GM23338 (cell line): ENCODE measurements at regions not wholly inside any gene's neighbourhood (a gene's known extent, or its start where the extent isn't known, plus 50 kb on each side); places are given as distances from the start of the nearest gene placed in this dataset.

ENCODE experiments used
- CTCF ChIP-seq, 2 experiments: fragments of 200-600 bp in 1 of 2; sonication (generic) in 1 of 2; conservative IDR thresholded peaks; 2 replicates each; pipeline versions ENCODE4 v1.5.1 to v1.6.1; 2016 to 2017; ENCODE audit warnings: antibody characterized with exemption in 2 of 2, low read depth in 2 of 2, mild to moderate bottlenecking in 2 of 2, moderate library complexity in 1 of 2
- EZH2 ChIP-seq: fragments of 200-600 bp; sonication (generic); IDR thresholded peaks from one replicate; pipeline ENCODE4 v1.8.0; 2017; ENCODE audit warnings: antibody characterized with exemption, mild to moderate bottlenecking, low read depth; ENCODE audit not compliant: unreplicated experiment
- EZH2phosphoT487 ChIP-seq: fragments of 200-600 bp; sonication (generic); IDR thresholded peaks from one replicate; pipeline ENCODE4 v1.8.1; 2018; ENCODE audit warnings: antibody characterized with exemption; ENCODE audit not compliant: unreplicated experiment
- POLR2AphosphoS5 ChIP-seq: IDR thresholded peaks from 2 replicates; pipeline ENCODE4 v1.6.1; 2016; ENCODE audit warnings: antibody characterized with exemption, low read depth
- ZNF331 ChIP-seq: fragments of 250-450 bp; sonication (Bioruptor Pico); IDR thresholded peaks from 2 replicates; pipeline ENCODE4 v1.5.0; 2020; ENCODE audit warnings: low read depth, mild to moderate bottlenecking, moderate library complexity

DNA sequence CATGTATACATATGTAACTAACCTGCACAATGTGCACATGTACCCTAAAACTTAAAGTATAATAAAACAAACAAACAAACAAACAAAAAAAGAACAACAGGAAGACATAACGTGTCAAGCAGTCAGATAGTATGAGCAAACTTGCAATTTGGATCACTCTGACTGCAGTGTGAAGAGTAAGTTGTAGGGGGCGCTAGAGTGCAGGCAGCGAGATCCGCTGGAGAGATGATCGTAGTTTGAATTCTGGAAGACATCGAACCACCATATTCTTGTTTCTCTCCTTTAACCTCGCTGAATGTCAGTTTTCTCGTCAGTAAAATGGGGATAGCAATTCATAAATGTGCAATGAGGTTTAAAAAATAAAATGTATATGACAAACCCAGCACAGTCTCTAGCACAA is 165.2 kb upstream of the LMCD1 start:
- TF ChIP-seq CTCF (conservative IDR thresholded peaks at IDR 0.05; ENCODE audit: low read depth in 2 of 2) (peak; percentile 83 to 87), ZNF331 (CRISPR knock-in tag) (no peak), EZH2phosphoT487 (no peak), POLR2AphosphoS5 (no peak), EZH2 (no peak)
